Esophagus squamous epithelium (tissue), 4 donors: ENCODE measurements at regions not wholly inside any gene's neighbourhood (a gene's known extent, or its start where the extent isn't known, plus 50 kb on each side); places are given as distances from the start of the nearest gene placed in this dataset.

ENCODE experiments used
- POLR2A ChIP-seq, 4 donors: fragments of 450-650 bp; IDR thresholded peaks; one replicate each; pipeline ENCODE4 v1.6.1; 2017; ENCODE audit warnings: antibody characterized with exemption in 4 of 4, mild to moderate bottlenecking in 4 of 4, moderate library complexity in 3 of 4
- TF ChIP-seq, protein P1 (sequence below), 6 experiments: fragments of 450-650 bp in 4 of 6; fragments of 200-600 bp in 2 of 6; sonication (generic) in 2 of 6; IDR thresholded peaks; one replicate each; pipeline ENCODE4 v1.5.1; 2016 to 2019; ENCODE audit warnings: antibody characterized with exemption in 6 of 6, mild to moderate bottlenecking in 4 of 6, moderate library complexity in 4 of 6

DNA sequence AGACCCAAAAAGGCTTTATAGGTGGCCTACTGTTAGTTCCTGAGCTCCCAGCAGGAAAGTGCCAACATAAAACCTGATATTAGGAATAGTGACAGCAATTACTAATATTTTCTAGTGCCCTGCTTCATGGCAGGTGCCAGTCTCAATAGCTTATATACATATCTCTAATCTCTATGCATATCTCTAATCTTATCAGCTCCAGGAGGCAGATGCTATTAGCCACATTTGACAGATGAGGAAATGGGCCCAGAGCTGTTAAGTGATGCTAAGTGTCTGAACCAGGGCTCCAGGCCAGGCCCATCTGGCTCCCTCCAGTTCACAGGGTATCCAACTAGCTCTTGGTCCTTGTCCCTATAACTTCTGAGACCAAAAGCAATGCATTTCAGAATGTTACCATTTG is 142.5 kb downstream of the CHIC2 start:
- TF ChIP-seq, protein P1, sequence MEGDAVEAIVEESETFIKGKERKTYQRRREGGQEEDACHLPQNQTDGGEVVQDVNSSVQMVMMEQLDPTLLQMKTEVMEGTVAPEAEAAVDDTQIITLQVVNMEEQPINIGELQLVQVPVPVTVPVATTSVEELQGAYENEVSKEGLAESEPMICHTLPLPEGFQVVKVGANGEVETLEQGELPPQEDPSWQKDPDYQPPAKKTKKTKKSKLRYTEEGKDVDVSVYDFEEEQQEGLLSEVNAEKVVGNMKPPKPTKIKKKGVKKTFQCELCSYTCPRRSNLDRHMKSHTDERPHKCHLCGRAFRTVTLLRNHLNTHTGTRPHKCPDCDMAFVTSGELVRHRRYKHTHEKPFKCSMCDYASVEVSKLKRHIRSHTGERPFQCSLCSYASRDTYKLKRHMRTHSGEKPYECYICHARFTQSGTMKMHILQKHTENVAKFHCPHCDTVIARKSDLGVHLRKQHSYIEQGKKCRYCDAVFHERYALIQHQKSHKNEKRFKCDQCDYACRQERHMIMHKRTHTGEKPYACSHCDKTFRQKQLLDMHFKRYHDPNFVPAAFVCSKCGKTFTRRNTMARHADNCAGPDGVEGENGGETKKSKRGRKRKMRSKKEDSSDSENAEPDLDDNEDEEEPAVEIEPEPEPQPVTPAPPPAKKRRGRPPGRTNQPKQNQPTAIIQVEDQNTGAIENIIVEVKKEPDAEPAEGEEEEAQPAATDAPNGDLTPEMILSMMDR (IDR thresholded peaks at IDR 0.05), result no peak
- no peak for TF ChIP-seq POLR2A (IDR thresholded peaks at IDR 0.05)
